ENCODE measurements at regions not wholly inside any gene's neighbourhood (a gene's known extent, or its start where the extent isn't known, plus 50 kb on each side); places are given as distances from the start of the nearest gene placed in this dataset.

- Histone ChIP-seq H3K4me3 (no peak overlapping the region), H3K9ac (no peak overlapping the region), H3K36me3 (no peaks in the 10 kb centered on the region), H4K20me1 (no peaks in the 10 kb centered on the region), H3K27me3 (no peaks in the 10 kb centered on the region), H3K4me2 (no peak overlapping the region), H3K9me3 (no peaks in the 10 kb centered on the region), H3K4me1 (no peaks in the 10 kb centered on the region), H3K27ac (no peak overlapping the region)
- TF ChIP-seq Cebpa-rat (IDR thresholded peaks at IDR 0.05) = no peak
These were observed 198.4 kb upstream of the NRP1 start for GRCh38 chr10:33532901-33533300.

DNA sequence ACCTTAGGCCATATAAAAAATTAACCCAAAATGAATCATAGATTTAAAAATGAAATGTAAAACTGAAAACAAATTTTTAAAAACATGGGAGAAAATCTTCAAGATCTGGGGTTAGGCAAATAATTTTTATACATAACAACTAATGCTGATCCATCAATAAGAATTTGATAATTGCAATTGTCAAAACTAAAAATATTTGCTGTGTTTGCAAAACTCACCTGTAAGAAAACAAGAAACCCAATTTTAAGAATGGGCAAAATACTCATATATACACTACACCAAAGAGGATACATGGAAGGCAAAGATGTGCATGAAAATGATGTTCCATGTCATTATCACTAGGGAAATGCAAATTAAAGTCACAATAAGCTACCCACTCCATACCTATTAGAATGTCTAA is 194.8 kb upstream of the NRP1 start:
- H3K9me3 ChIP-seq = no peaks in the 10 kb centered on the region

DNA sequence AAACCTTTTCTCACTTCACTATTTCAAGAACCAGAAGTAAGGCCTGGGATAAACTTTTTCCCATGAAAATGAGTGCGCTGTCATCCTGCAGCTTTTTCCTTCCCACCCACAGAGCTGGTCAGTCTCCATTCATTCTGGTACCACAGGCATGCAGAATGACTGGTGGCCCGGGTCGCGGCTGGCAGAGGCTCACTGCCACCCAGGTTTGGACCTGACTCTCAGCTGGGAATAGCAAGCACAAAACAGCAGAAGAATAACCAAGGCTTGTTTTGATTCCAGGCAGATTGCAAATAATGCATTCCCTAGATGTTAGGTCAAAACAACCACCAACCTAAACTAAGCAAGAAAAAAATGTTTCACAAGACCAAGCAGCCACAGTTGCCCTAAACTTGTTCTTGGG is 190.5 kb upstream of the NRP1 start:
- TF ChIP-seq Cebpa-rat (IDR thresholded peaks at IDR 0.05) = no peak
- no peak overlapping the region for H3K4me2 ChIP-seq
- no peaks in the 10 kb centered on the region for H4K20me1 ChIP-seq
- no peak overlapping the region for H3K9ac ChIP-seq
- H3K4me3 ChIP-seq = no peak overlapping the region
- no peaks in the 10 kb centered on the region for H3K27me3 ChIP-seq
- H3K36me3 ChIP-seq = no peaks in the 10 kb centered on the region
- no peak overlapping the region for H3K27ac ChIP-seq
- no peaks in the 10 kb centered on the region for H3K4me1 ChIP-seq
- H3K9me3 ChIP-seq = no peaks in the 10 kb centered on the region

More for the DNA sequence above, 194.8 kb upstream of the NRP1 start:
- Histone ChIP-seq H3K9ac (no peak overlapping the region), H3K4me1 (no peaks in the 10 kb centered on the region), H3K36me3 (no peaks in the 10 kb centered on the region), H3K4me3 (no peak overlapping the region), H4K20me1 (no peaks in the 10 kb centered on the region), H3K27me3 (no peaks in the 10 kb centered on the region), H3K27ac (no peak overlapping the region), H3K4me2 (no peak overlapping the region)
- no peak for TF ChIP-seq Cebpa-rat (IDR thresholded peaks at IDR 0.05)

- Histone ChIP-seq H4K20me1 (no peaks in the 10 kb centered on the region), H3K4me2 (no peak overlapping the region)
These were observed 189.6 kb upstream of the NRP1 start for GRCh38 chr10:33524041-33524440.

DNA sequence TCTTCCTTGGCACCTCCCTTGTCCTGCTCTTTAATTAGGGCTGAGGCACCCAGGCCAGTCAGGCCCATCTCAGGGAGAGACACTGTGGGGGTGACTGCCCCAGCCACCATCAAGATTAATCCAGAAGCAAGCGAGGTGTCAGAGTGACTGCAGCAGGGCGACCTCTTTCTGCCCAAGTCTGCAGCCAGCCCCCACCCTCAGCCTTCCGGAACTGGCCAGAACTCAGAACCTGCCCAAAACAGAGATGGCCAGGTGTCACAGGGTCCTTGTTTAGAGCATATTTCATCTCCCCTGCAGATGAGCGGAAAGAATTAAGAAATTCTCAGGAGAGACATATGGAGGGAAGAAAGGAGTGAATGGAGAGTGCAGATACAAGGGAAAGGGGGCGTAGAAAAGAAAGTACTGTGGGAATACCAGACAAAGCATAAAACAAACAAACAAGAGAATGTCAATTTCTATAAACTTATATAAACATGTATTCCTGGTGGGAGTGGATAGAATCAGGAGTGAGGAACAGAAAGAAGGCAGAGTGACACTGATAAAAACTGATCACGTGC is 188.8 kb upstream of the NRP1 start:
- no peak overlapping the region for H3K9ac ChIP-seq
- H3K36me3 ChIP-seq = no peaks in the 10 kb centered on the region
- H3K4me2 ChIP-seq = no peak overlapping the region
- H3K27me3 ChIP-seq = no peaks in the 10 kb centered on the region
- no peak for TF ChIP-seq Cebpa-rat (IDR thresholded peaks at IDR 0.05)
- H3K9me3 ChIP-seq = no peaks in the 10 kb centered on the region
- H3K27ac ChIP-seq = no peak overlapping the region
- no peak overlapping the region for H3K4me3 ChIP-seq
- no peaks in the 10 kb centered on the region for H4K20me1 ChIP-seq
- H3K4me1 ChIP-seq = no peaks in the 10 kb centered on the region

More at GRCh38 chr10:33524041-33524440, 189.6 kb upstream of the NRP1 start:
- Histone ChIP-seq H3K4me1 (no peaks in the 10 kb centered on the region), H3K27ac (no peak overlapping the region), H3K4me3 (no peak overlapping the region), H3K27me3 (no peaks in the 10 kb centered on the region), H3K9me3 (no peaks in the 10 kb centered on the region), H3K9ac (no peak overlapping the region), H3K36me3 (no peaks in the 10 kb centered on the region)
- no peak for TF ChIP-seq Cebpa-rat (IDR thresholded peaks at IDR 0.05)

GRCh38 chr10:33521904-33522303 is 187.4 kb upstream of the NRP1 start:
- Histone ChIP-seq H3K4me3 (no peak overlapping the region), H3K9ac (no peak overlapping the region), H3K27me3 (no peaks in the 10 kb centered on the region), H3K36me3 (no peaks in the 10 kb centered on the region), H4K20me1 (no peaks in the 10 kb centered on the region), H3K27ac (no peak overlapping the region), H3K4me1 (no peaks in the 10 kb centered on the region), H3K4me2 (no peak overlapping the region), H3K9me3 (no peaks in the 10 kb centered on the region)
- no peak for TF ChIP-seq Cebpa-rat (IDR thresholded peaks at IDR 0.05)

DNA sequence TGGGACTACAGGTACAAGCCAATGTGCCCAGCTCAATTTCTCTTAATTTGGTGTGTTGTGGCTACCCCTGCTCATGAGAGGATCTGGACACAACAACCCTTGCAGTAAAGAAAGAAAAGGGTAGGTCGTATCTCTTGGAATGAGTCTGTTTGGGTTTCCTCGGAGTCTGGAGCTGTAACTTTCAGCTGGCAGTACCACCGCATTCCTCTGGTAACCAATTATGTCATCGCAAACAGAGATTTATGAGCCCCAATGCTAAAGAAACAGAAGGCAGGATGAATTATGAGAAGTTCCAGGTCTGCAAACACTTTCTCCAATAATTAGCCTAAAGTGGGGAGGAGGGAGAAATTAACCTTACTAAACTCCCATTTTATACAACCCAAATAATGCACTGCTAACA is 186.6 kb upstream of the NRP1 start:
- Histone ChIP-seq H3K27ac (no peak overlapping the region), H3K4me1 (no peaks in the 10 kb centered on the region), H3K36me3 (no peaks in the 10 kb centered on the region), H3K9me3 (no peaks in the 10 kb centered on the region), H3K4me3 (no peak overlapping the region), H3K9ac (no peak overlapping the region), H3K4me2 (no peak overlapping the region), H3K27me3 (no peaks in the 10 kb centered on the region), H4K20me1 (no peaks in the 10 kb centered on the region)
- TF ChIP-seq Cebpa-rat (IDR thresholded peaks at IDR 0.05) = no peak

GRCh38 chr10:33520223-33520622 is 185.8 kb upstream of the NRP1 start:
- H3K4me2 ChIP-seq = no peak overlapping the region
- no peak for TF ChIP-seq Cebpa-rat (IDR thresholded peaks at IDR 0.05)

GRCh38 chr10:33519130-33519860 is 184.8 kb upstream of the NRP1 start:
- Histone ChIP-seq H3K27me3 (no peaks in the 10 kb centered on the region), H4K20me1 (no peaks in the 10 kb centered on the region), H3K9ac (no peak overlapping the region), H3K4me1 (no peaks in the 10 kb centered on the region), H3K27ac (no peak overlapping the region), H3K4me3 (no peak overlapping the region), H3K9me3 (no peaks in the 10 kb centered on the region), H3K36me3 (no peaks in the 10 kb centered on the region), H3K4me2 (no peak overlapping the region)
- no peak for TF ChIP-seq Cebpa-rat (IDR thresholded peaks at IDR 0.05)

More at GRCh38 chr10:33520223-33520622, 185.8 kb upstream of the NRP1 start:
- H3K9ac ChIP-seq = no peak overlapping the region
- H3K27me3 ChIP-seq = no peaks in the 10 kb centered on the region
- no peaks in the 10 kb centered on the region for H4K20me1 ChIP-seq
- H3K36me3 ChIP-seq = no peaks in the 10 kb centered on the region
- no peaks in the 10 kb centered on the region for H3K9me3 ChIP-seq
- no peak overlapping the region for H3K27ac ChIP-seq
- H3K4me3 ChIP-seq = no peak overlapping the region
- no peaks in the 10 kb centered on the region for H3K4me1 ChIP-seq

- Histone ChIP-seq H3K36me3 (no peaks in the 10 kb centered on the region), H3K4me1 (peaks cover 6% of the 10 kb centered on the region; the same call in 1 of the 2 replicates), H3K9ac (no peak overlapping the region), H3K9me3 (no peaks in the 10 kb centered on the region), H3K4me3 (no peak overlapping the region), H3K27ac (no peak overlapping the region), H4K20me1 (no peaks in the 10 kb centered on the region), H3K27me3 (no peaks in the 10 kb centered on the region), H3K4me2 (no peak overlapping the region)
- no peak for TF ChIP-seq Cebpa-rat (IDR thresholded peaks at IDR 0.05)
These were observed 175.7 kb upstream of the NRP1 start for GRCh38 chr10:33510206-33510605.
